Kidney epithelial cell (primary cell): ENCODE measurements at regions not wholly inside any gene's neighbourhood (a gene's known extent, or its start where the extent isn't known, plus 50 kb on each side); places are given as distances from the start of the nearest gene placed in this dataset.

Source experiments
- DNase-seq: peaks from one replicate; pipeline ENCODE4 v3.0.0-alpha.2; 2010; ENCODE audit warnings: low read depth
- H3K27me3 ChIP-seq: 2 replicates; pipeline ENCODE4 v1.6.0; 2011; ENCODE audit warnings: low read length; ENCODE audit not compliant: control insufficient read depth, insufficient read depth
- H3K36me3 ChIP-seq: 2 replicates; pipeline ENCODE4 v1.5.1; 2011; ENCODE audit warnings: low read length; ENCODE audit not compliant: control insufficient read depth, insufficient read depth
- H3K4me3 ChIP-seq: 2 replicates; pipeline ENCODE4 v1.5.1; 2011; ENCODE audit warnings: low read depth, mild to moderate bottlenecking, control low read depth, low read length
- CTCF ChIP-seq: IDR thresholded peaks from 2 replicates; pipeline ENCODE4 v1.5.1; 2011; ENCODE audit warnings: mild to moderate bottlenecking, moderate library complexity, low read length, control low read depth, inconsistent platforms; ENCODE audit not compliant: insufficient read depth, poor library complexity, severe bottlenecking

- Histone ChIP-seq H3K27me3 (no peaks in the 10 kb centered on the region), H3K4me3 (no peak overlapping the region), H3K36me3 (no peaks in the 10 kb centered on the region)
- no peak for DNase-seq
- TF ChIP-seq CTCF = no peak
Observed at GRCh38 chr10:123507298-123507697, 158.9 kb upstream of the GPR26 start.

GRCh38 chr10:123509338-123509737 lies 156.8 kb upstream of the GPR26 start:
- TF ChIP-seq CTCF = no peak
- Histone ChIP-seq H3K36me3 (no peaks in the 10 kb centered on the region), H3K27me3 (no peaks in the 10 kb centered on the region), H3K4me3 (no peak overlapping the region)
- DNase-seq = no peak

- DNase-seq = no peak
- Histone ChIP-seq H3K27me3 (no peaks in the 10 kb centered on the region), H3K36me3 (no peaks in the 10 kb centered on the region), H3K4me3 (no peak overlapping the region)
- no peak for TF ChIP-seq CTCF
Observed at GRCh38 chr10:123512901-123513775, 153.0 kb upstream of the GPR26 start.

GRCh38 chr10:123513870-123514269 lies 152.3 kb upstream of the GPR26 start:
- DNase-seq = no peak
- no peak overlapping the region for H3K4me3 ChIP-seq
- TF ChIP-seq CTCF = no peak
- no peaks in the 10 kb centered on the region for H3K27me3 ChIP-seq
- H3K36me3 ChIP-seq = no peaks in the 10 kb centered on the region

- Histone ChIP-seq H3K36me3 (no peaks in the 10 kb centered on the region), H3K4me3 (no peak overlapping the region)
- no peak for TF ChIP-seq CTCF
Observed at GRCh38 chr10:123514996-123515395, 151.2 kb upstream of the GPR26 start.

GRCh38 chr10:123515661-123516060 lies 150.5 kb upstream of the GPR26 start:
- Histone ChIP-seq H3K27me3 (no peaks in the 10 kb centered on the region), H3K36me3 (no peaks in the 10 kb centered on the region), H3K4me3 (no peak overlapping the region)
- TF ChIP-seq CTCF = no peak
- no peak for DNase-seq

More at GRCh38 chr10:123514996-123515395, 151.2 kb upstream of the GPR26 start:
- DNase-seq = no peak
- no peaks in the 10 kb centered on the region for H3K27me3 ChIP-seq
